ENCODE measurements at regions not wholly inside any gene's neighbourhood (a gene's known extent, or its start where the extent isn't known, plus 50 kb on each side); places are given as distances from the start of the nearest gene placed in this dataset.

DNA sequence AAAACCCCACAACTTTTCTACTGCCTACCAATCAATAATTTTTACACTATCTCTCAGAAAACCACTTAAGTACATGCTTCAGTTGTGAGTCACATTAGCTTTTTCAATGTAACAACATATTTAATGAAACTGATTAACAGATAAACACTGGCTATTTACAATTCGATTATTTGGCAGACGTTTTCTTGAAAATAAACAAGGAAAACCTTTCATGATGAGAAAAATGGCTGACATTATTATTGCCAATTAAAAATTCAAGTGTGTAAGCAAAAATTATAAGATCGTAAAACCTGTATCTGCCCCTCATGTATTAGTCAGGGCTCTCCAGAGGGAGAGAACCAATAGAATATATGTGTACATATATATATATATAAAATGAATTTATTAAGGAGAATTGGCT lies 1555.5 kb upstream of the IGFBP7 start:
- WGBS (ENCODE audit: low lambda C conversion rate) = 28% methylated on average over 3 of the region's 3 CpGs

DNA sequence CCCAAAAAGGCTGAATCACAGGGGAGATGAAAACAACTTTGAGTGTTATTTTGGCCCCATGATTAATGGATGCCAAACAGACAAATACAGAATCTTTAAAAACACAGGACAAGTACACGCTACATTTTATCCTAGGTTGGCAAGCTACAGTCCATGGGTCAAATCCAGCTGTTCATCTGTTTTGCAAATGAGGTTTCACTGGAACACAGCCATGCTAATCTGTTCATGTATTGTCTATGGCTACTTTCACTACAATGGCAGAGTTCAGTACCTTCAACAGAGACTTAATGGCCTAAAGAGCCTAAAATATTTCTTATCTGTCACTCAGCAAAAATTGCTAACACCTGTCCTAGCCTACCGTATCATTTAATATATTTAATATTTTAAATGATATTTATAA lies 1548.5 kb upstream of the IGFBP7 start:
- Histone ChIP-seq H3K27me3 (ENCODE audit: insufficient read depth) (no peaks in the 10 kb centered on the region), H3K79me2 (ENCODE audit: insufficient read depth) (no peaks in the 10 kb centered on the region), H3K27ac (ENCODE audit: low read depth in 2 of 2, low read length in 1 of 2) (no peak overlapping the region), H3K4me3 (ENCODE audit: low read depth in 2 of 2, low read length in 1 of 2) (no peak overlapping the region), H4K20me1 (ENCODE audit: insufficient read depth) (no peaks in the 10 kb centered on the region), H3K4me2 (no peak overlapping the region), H3K4me1 (ENCODE audit: control insufficient read depth in 1 of 2, insufficient read depth in 2 of 2, low read depth in 1 of 2, low read length in 1 of 2) (no peaks in the 10 kb centered on the region), H3K36me3 (replicated peaks in 1 of 2; ENCODE audit: control insufficient read depth in 1 of 2, insufficient read depth in 2 of 2, low read length in 1 of 2) (no peaks in the 10 kb centered on the region), H3F3A (replicated peaks; ENCODE audit: insufficient read depth) (no peaks in the 10 kb centered on the region), H3K9me3 (no peaks in the 10 kb centered on the region; the same call in 1 of the 2 replicates), H3K9ac (no peak overlapping the region), H3K9me2 (no peaks in the 10 kb centered on the region), H2AFZ (ENCODE audit: low read depth) (no peak overlapping the region)
- WGBS (ENCODE audit: low lambda C conversion rate) = 56% methylated on average over 2 of the region's 2 CpGs
- ChIA-PET POLR2A (interaction anchor here (0.6 kb wide), 1 partner anchor 553 kb away, joined by 3 read pairs; no protein-coding TSS in a partner anchor), CTCF (no interaction called here)
- DNase-seq = no peak
- TF ChIP-seq, protein P1, sequence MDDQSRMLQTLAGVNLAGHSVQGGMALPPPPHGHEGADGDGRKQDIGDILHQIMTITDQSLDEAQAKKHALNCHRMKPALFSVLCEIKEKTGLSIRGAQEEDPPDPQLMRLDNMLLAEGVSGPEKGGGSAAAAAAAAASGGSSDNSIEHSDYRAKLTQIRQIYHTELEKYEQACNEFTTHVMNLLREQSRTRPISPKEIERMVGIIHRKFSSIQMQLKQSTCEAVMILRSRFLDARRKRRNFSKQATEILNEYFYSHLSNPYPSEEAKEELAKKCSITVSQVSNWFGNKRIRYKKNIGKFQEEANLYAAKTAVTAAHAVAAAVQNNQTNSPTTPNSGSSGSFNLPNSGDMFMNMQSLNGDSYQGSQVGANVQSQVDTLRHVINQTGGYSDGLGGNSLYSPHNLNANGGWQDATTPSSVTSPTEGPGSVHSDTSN (IDR thresholded peaks at IDR 0.05) = no peak
- TF ChIP-seq, protein P2, sequence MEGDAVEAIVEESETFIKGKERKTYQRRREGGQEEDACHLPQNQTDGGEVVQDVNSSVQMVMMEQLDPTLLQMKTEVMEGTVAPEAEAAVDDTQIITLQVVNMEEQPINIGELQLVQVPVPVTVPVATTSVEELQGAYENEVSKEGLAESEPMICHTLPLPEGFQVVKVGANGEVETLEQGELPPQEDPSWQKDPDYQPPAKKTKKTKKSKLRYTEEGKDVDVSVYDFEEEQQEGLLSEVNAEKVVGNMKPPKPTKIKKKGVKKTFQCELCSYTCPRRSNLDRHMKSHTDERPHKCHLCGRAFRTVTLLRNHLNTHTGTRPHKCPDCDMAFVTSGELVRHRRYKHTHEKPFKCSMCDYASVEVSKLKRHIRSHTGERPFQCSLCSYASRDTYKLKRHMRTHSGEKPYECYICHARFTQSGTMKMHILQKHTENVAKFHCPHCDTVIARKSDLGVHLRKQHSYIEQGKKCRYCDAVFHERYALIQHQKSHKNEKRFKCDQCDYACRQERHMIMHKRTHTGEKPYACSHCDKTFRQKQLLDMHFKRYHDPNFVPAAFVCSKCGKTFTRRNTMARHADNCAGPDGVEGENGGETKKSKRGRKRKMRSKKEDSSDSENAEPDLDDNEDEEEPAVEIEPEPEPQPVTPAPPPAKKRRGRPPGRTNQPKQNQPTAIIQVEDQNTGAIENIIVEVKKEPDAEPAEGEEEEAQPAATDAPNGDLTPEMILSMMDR (IDR thresholded peaks at IDR 0.05) = no peak
- TF ChIP-seq, protein P3, sequence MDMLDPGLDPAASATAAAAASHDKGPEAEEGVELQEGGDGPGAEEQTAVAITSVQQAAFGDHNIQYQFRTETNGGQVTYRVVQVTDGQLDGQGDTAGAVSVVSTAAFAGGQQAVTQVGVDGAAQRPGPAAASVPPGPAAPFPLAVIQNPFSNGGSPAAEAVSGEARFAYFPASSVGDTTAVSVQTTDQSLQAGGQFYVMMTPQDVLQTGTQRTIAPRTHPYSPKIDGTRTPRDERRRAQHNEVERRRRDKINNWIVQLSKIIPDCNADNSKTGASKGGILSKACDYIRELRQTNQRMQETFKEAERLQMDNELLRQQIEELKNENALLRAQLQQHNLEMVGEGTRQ (IDR thresholded peaks at IDR 0.05; ENCODE audit: borderline replicate concordance, low read depth, low read length) = no peak
- TF ChIP-seq FOXJ3 (CRISPR knock-in tag; IDR thresholded peaks at IDR 0.05) (no peak), FOSL2 (IDR thresholded peaks at IDR 0.05; ENCODE audit: borderline replicate concordance, low read depth) (no peak), NFIC (IDR thresholded peaks at IDR 0.05; ENCODE audit: borderline replicate concordance) (no peak), NRF1 (IDR thresholded peaks at IDR 0.05; ENCODE audit: low read depth, low read length) (no peak), RXRA (IDR thresholded peaks at IDR 0.05; ENCODE audit: borderline replicate concordance, low read depth) (no peak), EZH2phosphoT487 (IDR thresholded peaks at IDR 0.05; ENCODE audit: borderline replicate concordance, low read depth) (no peak), MEF2A (IDR thresholded peaks at IDR 0.05; ENCODE audit: borderline replicate concordance, low read depth) (no peak), ELF1 (IDR thresholded peaks at IDR 0.05) (no peak), RFX5 (IDR thresholded peaks at IDR 0.05; ENCODE audit: low read length) (no peak), TAF1 (IDR thresholded peaks at IDR 0.05; ENCODE audit: borderline replicate concordance, low read depth, low read length) (no peak), MXI1 (IDR thresholded peaks at IDR 0.05; ENCODE audit: low read depth, low read length) (no peak)
- TF ChIP-seq, protein P4, sequence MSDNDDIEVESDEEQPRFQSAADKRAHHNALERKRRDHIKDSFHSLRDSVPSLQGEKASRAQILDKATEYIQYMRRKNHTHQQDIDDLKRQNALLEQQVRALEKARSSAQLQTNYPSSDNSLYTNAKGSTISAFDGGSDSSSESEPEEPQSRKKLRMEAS (IDR thresholded peaks at IDR 0.05; ENCODE audit: low read depth) = no peak

More for the DNA sequence above, 1555.5 kb upstream of the IGFBP7 start:
- Histone ChIP-seq H2AFZ (ENCODE audit: low read depth) (no peak overlapping the region), H3K4me1 (ENCODE audit: control insufficient read depth in 1 of 2, insufficient read depth in 2 of 2, low read depth in 1 of 2, low read length in 1 of 2) (no peaks in the 10 kb centered on the region), H3K36me3 (replicated peaks in 1 of 2; ENCODE audit: control insufficient read depth in 1 of 2, insufficient read depth in 2 of 2, low read length in 1 of 2) (no peaks in the 10 kb centered on the region), H3K9ac (no peak overlapping the region), H4K20me1 (ENCODE audit: insufficient read depth) (no peaks in the 10 kb centered on the region), H3K9me2 (no peaks in the 10 kb centered on the region), H3K4me3 (ENCODE audit: low read depth in 2 of 2, low read length in 1 of 2) (no peak overlapping the region), H3K27ac (ENCODE audit: low read depth in 2 of 2, low read length in 1 of 2) (no peak overlapping the region), H3K9me3 (no peaks in the 10 kb centered on the region; the same call in none of the 2 replicates), H3K4me2 (no peak overlapping the region), H3K27me3 (ENCODE audit: insufficient read depth) (no peaks in the 10 kb centered on the region), H3F3A (replicated peaks; ENCODE audit: insufficient read depth) (no peaks in the 10 kb centered on the region), H3K79me2 (ENCODE audit: insufficient read depth) (no peaks in the 10 kb centered on the region)
- DNase-seq = no peak
- POLR2A ChIA-PET = no interaction called here
- CTCF ChIA-PET = no interaction called here
- TF ChIP-seq RFX5 (IDR thresholded peaks at IDR 0.05; ENCODE audit: low read length) (no peak), FOXJ3 (CRISPR knock-in tag; IDR thresholded peaks at IDR 0.05) (no peak), RXRA (IDR thresholded peaks at IDR 0.05; ENCODE audit: borderline replicate concordance, low read depth) (no peak), RAD21 (IDR thresholded peaks at IDR 0.05; ENCODE audit: low read length) (no peak), MXI1 (IDR thresholded peaks at IDR 0.05; ENCODE audit: low read depth, low read length) (no peak), NRF1 (IDR thresholded peaks at IDR 0.05; ENCODE audit: low read depth, low read length) (no peak), CHD2 (IDR thresholded peaks at IDR 0.05; ENCODE audit: low read length, partially characterized antibody) (no peak), GATA2 (CRISPR knock-in tag; IDR thresholded peaks at IDR 0.05) (no peak), YY1 (IDR thresholded peaks at IDR 0.05; ENCODE audit: low read depth) (no peak), TAF1 (IDR thresholded peaks at IDR 0.05; ENCODE audit: borderline replicate concordance, low read depth, low read length) (no peak), ELF1 (IDR thresholded peaks at IDR 0.05) (no peak), TCF12 (IDR thresholded peaks at IDR 0.05) (no peak), NFIC (IDR thresholded peaks at IDR 0.05; ENCODE audit: borderline replicate concordance) (no peak), FOSL2 (IDR thresholded peaks at IDR 0.05; ENCODE audit: borderline replicate concordance, low read depth) (no peak)
- TF ChIP-seq, protein P4 (IDR thresholded peaks at IDR 0.05; ENCODE audit: low read depth) = no peak
- TF ChIP-seq, protein P5, sequence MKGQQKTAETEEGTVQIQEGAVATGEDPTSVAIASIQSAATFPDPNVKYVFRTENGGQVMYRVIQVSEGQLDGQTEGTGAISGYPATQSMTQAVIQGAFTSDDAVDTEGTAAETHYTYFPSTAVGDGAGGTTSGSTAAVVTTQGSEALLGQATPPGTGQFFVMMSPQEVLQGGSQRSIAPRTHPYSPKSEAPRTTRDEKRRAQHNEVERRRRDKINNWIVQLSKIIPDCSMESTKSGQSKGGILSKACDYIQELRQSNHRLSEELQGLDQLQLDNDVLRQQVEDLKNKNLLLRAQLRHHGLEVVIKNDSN (IDR thresholded peaks at IDR 0.05; ENCODE audit: borderline replicate concordance, low read depth) = no peak

All from SK-N-SH (cell line).